ENCODE measurements at regions not wholly inside any gene's neighbourhood (a gene's known extent, or its start where the extent isn't known, plus 50 kb on each side); places are given as distances from the start of the nearest gene placed in this dataset.

DNA sequence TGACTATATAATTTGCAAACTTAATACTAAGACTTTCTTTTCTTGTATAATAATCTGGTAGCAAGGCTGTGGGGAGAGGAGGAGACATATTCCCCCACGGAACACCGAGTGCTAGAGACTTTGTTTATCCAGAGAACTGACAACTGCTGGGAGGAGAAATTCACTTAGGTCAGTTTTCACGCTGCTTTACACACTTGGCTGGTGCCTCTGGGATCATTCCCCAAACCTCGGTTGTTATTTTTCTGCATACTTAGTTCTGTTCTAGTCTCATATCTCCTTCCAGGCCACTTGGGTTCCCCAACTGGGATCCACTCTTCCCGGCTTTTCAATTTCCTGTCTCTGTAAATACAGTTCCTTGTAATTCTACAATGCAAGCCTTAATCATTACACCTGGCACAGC is 238.2 kb upstream of the ADAMTS16 start:
- no peak for DNase-seq
- peak; percentile 43 for ATAC-seq (ENCODE audit: poor library complexity)
- intact Hi-C loops (cut with DNase I): no loop called here

DNA sequence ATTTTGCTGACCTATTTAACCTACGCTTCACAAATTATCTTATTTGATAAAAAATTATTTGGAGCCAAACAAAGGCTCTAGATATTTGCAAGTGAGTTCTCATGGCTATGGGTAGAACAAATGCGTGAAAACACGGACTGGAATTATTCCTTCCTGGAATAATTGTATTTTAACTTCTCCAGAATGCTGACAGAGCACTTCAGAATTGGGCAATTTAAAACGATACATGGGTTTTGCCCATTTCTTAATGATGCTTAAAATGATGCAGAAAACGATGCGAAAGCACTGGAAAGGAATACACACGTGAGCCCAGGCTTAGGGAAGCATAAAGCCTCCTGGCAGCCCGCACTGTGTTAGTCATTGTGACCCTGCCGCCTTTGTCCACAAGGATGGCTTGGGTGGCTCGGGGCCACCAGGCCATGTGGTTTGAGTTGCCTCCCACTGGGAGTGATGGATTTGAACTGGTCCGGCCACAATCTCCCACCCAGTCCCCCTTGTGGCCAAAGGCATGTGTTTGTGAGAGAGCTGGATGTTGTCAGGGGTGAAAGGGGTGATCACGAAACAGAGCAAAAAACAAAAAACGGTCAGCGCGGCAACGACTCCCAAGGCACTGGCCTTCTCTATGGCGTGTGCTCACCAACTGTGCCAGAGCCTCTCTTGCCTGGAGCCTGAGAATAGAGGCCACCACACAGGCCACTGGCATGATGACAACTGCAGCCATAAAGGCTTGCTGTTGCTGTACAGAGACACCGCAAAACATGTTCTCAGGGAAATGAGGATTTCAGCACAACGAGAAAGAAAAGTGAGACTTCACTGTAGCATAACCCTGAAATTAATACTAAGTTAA is 234.2 kb upstream of the ADAMTS16 start:
- DNase-seq (peak; percentile 84), ATAC-seq (ENCODE audit: poor library complexity) (peak; percentile 88)
- intact Hi-C loops (cut with DNase I): no loop called here

DNA sequence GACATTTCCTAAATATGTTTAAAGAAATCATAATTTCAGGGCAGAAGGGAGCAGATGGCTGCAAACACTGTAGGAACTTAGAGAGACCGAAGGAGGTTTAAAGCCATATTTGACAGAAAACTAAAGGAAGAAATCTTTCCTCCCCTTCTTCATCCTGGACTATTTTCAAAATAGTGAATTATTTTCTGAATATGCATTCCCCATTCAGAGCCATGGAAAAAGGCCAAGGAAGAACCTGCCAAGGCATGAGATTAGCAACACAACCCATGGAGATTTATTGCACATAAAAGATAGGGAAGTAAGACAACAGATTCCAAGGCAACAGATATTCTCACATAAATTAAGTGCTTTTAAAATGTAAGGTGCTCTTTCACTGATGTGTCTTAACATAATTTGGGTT is 233.3 kb upstream of the ADAMTS16 start:
- intact Hi-C loops (cut with DNase I): no loop called here
- DNase-seq (no peak), ATAC-seq (ENCODE audit: poor library complexity) (no peak)

DNA sequence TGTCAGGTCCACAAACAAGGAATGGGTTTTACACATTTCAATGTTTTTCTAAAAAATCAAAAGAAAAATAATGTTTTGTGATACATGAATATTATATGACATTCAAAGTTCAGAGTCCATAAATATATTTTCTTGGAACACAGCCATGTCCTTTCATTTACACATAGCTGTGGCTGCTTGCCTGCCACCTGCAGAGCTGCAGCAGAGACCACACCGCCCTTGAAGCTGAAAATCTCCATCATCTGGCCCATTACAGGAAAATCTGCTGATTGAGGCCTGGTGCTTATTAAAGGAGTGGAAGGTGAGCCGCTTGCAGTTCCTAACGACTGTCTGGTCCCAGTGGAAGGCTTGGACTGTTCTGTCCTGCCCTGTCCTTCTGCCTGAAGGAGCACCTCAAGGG is 232.6 kb upstream of the ADAMTS16 start:
- ATAC-seq (ENCODE audit: poor library complexity) (no peak), DNase-seq (no peak)
- intact Hi-C loops (cut with DNase I): no loop called here

DNA sequence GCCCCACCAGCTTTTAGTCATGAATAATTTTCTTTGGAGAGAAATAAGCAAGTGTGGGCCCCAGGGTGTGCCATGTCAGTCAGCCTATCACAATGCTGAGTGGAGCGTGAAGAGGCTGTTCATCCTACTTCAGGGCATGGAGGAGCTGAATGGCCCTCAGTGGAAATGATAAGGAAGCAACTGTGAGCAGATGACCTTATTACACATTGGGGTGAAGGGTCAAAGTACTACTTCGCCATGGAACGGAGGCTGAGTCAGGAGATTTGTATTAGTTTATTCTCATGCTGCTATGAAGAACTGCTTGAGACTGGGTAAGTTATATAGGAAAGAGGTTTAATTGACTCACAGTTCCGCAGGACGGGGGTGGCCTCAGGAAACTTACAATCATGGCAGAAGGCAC is 231.0 kb upstream of the ADAMTS16 start:
- no peak for DNase-seq
- intact Hi-C loops (cut with DNase I): no loop called here
- ATAC-seq (ENCODE audit: poor library complexity): no peak

DNA sequence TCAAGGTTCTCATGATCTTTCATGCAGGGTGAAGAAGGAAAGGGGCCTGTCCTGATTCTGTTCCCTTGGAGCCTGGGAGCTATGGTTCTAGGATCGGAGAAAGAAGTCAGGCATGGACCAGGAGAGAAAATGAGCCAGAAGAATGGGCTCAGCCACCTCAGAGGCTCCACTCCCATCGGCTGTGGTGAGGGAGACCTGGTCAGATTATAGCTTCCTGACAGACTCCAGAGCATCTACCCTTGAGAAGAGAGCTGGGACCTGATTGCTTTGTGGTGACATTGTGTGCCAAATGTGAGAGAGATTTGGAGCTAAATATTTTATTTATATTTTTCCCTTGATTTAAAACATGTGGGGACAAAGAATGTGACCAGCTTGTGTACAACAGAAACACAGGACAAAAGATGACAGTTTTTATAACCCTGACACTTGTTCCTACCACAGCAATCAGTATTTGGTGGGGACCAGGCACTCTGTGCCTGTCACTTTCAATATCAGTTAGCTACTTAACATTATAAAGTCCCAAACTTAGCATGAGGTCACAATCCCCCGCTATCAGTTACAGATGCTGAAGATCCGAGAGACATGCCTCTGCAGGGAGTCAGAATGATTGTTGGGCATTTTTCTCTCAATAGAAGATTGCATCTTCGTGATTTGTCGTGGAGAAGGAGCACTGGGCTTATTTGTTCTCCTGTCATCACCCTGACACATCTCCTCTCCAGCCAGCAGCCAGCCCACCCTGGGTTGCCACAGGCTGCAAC is 228.3 kb upstream of the ADAMTS16 start:
- DNase-seq: no peak
- intact Hi-C loops (cut with DNase I): no loop called here
- no peak for ATAC-seq (ENCODE audit: poor library complexity)

DNA sequence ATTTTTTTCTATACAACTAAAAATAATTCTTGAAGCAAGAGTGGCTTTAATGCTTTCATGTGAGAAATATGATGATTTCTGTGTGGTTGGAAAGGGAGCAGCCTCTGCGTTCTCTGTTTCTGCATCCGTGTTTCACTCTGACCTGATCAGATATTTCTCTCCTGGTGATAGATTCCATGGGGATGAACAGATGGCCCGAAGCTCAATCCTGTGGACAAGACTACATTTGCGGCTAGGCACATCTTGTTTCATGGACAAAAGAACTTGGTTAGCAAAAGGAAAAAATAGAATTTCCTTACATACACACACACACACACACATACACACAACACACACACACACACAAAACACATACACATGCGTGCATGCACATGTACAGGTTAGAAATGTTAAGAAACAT is 218.2 kb upstream of the ADAMTS16 start:
- DNase-seq: no peak
- ATAC-seq (ENCODE audit: poor library complexity): no peak
- intact Hi-C loops (cut with DNase I): no loop called here

DNA sequence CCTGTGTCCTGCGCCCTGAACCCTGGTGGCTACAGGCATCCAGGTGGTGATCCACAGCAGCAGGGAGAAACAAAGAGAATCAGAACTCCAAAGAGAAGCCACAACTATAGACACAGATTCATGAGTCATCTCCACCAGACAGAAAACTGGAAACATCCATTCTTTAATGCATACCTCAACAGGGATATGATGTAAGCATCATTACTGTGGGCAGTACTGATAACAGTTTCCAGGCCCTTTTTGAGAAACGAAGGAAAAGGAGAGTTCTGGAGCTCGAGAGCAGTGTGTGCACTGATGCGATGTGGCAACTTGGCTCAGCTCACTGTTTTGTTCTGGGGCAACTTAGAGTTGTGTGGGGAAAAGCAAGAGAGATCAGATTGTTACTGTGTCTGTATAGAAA is 215.6 kb upstream of the ADAMTS16 start:
- no peak for DNase-seq
- ATAC-seq (ENCODE audit: poor library complexity): no peak
- intact Hi-C loops (cut with DNase I): no loop called here

DNA sequence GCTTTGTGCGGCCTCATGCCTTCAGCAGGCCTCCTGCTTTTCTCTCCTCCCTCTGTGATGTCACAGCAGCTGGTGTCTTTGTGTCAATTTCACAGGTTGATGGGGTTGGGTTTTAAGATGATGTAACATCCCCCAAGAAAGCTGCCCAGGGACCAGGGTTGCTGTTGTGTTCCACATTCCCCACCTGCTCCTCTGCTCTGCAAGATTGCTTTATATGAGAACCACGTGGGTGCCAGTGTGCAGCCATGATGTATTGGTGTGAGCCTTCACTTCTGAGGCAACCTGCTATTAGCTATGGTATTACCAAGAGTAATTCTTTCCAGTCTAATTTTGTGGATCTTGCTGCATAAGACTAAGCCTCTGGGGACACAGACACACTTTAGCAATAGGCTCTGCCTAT is 213.0 kb upstream of the ADAMTS16 start:
- intact Hi-C loops (cut with DNase I): no loop called here
- ATAC-seq (ENCODE audit: poor library complexity) (no peak), DNase-seq (no peak)

DNA sequence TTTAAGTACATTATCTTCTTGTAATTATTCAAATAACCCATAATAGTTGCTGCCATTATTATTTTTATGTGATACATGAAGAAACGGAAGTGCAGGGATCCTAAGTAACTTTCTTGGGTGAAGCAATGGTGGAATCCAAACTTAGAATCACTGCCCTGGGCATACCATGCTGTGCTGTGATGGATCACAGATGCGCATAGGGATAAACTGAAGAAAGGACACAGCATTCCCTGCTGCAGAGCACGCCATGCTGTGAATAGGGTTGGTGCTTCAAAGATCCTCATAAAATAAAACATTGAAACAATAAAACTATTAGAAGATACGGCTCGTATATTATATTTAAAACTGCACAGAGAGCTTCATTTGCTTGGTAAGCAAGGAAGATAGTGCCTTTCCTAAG is 211.7 kb upstream of the ADAMTS16 start:
- ATAC-seq (ENCODE audit: poor library complexity) (no peak), DNase-seq (no peak)
- intact Hi-C loops (cut with DNase I): no loop called here

DNA sequence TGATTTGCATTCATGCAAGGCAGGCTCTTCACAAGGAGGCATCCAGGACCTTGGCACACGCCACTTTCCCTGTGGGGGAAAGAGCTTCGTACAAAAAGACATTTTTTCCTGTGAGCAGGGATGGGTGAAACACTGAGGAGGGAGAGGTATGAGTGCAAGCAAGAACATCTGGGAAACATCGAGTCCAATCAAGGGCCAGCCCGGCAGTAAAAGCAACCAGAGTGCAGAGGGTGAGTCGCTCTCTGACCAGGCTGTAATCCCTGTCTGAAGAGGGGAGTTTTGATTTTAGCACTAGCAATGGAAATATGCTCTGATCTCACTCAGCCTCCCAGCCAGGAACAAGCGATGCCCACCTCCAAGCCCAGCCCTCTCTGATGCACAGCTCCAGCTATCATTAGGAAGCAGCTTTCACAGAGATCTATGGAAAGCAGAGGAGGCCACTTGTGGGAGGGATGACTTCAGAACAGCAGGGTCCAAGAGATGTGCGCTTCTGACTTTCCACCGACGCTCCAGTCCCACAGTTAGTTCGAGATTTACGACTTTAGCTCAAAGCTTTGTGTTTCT is 211.0 kb upstream of the ADAMTS16 start:
- intact Hi-C loops (cut with DNase I): no loop called here
- DNase-seq (no peak), ATAC-seq (ENCODE audit: poor library complexity) (no peak)

DNA sequence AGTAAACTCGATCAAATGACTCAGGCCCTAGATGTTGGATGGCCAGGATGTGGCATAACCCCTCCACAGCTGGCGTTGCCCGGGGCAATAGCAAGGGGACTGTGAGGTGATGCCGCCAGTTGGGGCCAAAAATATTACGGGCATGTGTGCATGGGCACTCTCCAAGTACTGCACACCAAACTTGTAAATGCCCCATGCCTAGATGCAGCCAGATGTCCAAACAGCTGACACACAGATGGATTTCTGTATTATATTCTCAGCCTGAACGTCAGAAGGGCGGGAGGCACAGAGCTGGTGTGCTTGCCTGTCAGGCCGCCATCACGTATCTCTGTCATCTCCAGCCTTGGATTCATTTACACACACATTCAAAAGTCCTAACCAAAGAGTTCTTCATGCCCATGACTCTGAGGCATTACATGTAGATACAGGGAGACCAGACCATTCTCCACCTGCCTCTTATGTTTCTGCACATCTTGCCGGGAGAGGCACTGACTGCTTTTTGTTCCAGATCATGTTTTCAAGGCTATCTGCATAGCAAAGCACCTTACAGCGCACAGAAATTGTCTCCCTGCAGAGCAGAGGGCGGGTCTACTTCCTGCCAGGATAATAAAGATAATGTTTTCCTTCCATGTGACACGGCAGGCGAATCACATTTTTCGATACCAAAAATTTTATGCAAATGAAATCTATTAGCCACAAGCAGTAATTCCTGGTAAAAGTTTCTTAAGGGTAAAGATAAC is 200.9 kb upstream of the ADAMTS16 start:
- ATAC-seq (ENCODE audit: poor library complexity) (no peak), DNase-seq (no peak)
- intact Hi-C loops (cut with DNase I): no loop called here

DNA sequence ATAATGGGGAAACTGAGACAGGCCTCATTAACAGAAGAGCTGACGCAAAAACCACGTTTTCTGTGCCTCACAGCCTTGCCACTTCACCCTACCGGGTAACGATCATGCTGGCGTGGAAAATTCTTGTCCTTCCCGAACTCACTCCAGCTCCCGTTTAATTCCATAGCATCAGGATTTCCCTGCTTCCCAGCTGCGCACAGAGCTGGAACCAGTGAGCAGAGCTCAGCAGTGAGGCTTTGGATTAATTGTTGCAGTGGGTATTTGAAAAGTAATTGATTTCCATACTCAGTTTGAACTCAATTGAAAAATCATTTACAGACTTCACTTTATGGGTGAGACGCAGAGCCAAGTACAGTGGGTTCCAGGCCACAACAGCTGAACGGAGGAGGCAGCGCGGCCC is 199.0 kb upstream of the ADAMTS16 start:
- no peak for DNase-seq
- ATAC-seq (ENCODE audit: poor library complexity): no peak
- intact Hi-C loops (cut with DNase I): no loop called here

DNA sequence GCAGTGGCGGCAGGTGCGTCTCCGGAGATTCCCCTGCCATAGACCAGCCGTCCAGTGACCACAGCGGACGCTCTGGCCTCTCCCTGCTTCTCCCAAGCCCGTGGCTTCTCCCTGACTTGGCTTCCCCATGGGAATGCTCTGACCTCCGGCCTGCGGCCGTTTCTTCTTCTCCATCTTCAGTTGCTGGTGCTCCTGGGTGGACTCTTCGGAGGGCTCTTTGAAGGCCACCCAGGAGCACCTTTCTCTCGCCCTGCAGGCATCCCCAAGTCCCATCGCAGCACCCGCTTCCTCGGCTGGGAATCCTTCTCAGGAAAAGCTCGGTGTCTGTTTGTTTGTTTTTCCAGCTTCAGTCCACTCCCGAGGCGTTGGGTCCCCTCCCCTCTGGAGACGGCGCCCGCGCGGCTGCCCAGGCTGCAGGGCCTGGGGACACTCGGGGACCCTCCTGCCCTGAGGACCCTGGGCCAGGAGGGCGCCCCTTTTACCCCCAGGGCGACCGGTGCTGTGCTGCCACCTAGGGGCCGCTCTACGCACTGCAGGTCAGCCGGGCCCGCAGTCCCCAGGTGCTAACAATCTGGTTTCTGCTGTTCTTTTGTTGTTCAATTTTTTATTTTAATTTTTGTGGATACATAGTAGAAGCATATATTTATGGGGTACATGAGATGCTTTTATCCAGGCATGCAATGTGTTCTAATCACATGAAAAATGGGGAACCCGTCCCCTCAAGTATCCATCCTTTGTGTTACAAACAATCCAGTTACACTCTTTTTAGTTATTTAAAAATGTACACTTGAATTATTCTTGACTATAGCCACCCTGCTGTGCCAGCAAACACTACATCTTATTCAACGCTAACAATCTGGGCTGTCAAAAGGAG is 197.9 kb upstream of the ADAMTS16 start:
- ATAC-seq (ENCODE audit: poor library complexity) (peak; percentile 62), DNase-seq (peak; percentile 57)
- intact Hi-C loops (cut with DNase I): no loop called here

DNA sequence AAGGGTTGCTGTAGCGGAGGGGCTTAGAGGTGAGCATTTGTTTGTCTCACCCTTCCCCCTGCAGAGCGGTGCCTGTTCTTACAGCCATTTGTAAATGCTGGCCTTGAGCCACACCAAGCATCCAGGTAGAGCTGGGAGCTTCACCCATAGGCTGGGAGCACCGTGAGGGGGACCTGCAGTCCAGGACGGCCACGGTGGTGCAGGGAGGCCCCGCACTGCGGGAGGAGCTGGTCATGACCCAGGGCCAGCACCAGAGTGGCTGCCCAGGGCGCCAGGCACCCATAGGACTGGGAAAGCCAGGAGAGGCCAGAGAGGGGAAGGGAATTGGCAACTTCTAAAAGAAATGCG is 197.3 kb upstream of the ADAMTS16 start:
- ATAC-seq (ENCODE audit: poor library complexity): no peak
- intact Hi-C loops (cut with DNase I): no loop called here

DNA sequence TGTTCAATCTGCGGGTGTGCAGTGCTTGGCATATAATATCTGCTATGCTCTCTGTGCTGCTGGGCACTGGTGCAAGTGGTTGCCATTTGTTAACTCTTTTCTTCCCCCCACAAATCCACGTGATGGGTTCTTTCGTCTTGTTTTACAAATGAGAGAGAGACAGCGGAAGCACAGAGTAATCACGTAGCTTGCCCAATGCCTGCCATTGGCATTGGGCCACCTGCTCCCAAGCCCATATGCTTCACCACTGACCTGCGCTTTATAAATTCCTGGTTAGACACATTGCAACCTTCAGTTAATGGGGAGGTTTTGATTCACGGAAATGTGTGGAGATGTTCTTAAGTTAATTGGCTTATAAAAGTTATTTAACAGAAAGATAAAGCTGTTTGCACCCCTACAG is 194.8 kb upstream of the ADAMTS16 start:
- ATAC-seq (ENCODE audit: poor library complexity): no peak
- intact Hi-C loops (cut with DNase I): no loop called here
- no peak for DNase-seq

More for the DNA sequence above, 197.3 kb upstream of the ADAMTS16 start:
- DNase-seq: no peak

DNA sequence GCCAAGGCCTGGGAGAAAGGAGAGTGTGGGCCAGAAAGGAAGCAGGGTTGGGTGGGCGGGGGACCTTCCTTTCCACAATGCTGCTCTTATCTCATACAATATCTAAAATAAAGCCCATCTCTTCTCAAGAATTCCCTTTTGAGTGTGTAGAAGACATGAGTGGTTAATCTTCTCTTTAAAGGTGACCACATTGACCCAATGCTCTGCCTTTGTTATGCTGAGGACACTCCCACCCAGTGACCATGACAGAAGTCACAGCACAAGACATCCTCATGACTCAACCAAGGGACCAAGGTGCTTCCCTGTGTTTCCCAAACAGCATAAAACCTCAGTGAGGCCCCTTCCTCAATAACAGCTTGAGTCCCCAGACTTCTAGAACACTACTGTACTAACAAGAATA is 193.0 kb upstream of the ADAMTS16 start:
- DNase-seq (no peak), ATAC-seq (ENCODE audit: poor library complexity) (no peak)
- intact Hi-C loops (cut with DNase I): no loop called here

DNA sequence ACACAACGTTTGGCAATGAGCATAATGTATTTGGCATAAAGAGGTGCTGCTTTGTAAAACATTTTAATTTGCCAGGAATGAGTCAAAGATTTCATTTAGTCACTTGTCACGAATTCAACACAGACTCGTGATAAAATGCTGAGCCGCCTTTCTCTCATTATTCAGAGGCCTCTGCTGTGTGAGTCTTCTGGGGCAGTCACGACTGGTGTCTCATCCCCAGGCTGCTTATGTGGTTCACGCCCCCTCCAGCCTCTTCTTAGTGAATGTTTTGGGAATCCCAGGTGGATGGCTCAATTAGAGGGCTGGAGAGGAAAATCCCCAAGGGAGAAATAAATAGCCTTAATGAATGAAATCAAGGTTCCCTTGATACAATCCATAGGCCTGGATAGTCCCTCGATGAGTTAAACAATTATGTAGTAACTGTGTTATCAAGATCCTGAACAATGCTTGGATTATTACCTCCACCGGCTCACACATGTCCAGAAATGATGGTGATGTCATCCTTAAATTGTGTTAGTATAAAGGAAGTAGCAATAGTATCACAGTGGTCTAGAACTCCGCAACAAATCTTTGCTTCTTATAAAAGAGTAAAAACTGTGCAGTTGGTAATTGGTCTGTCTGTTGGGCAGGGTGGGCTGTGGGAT is 192.1 kb upstream of the ADAMTS16 start:
- DNase-seq: no peak
- ATAC-seq (ENCODE audit: poor library complexity): no peak
- intact Hi-C loops (cut with DNase I): no loop called here
